ENCODE measurements at regions not wholly inside any gene's neighbourhood (a gene's known extent, or its start where the extent isn't known, plus 50 kb on each side); places are given as distances from the start of the nearest gene placed in this dataset.

DNA sequence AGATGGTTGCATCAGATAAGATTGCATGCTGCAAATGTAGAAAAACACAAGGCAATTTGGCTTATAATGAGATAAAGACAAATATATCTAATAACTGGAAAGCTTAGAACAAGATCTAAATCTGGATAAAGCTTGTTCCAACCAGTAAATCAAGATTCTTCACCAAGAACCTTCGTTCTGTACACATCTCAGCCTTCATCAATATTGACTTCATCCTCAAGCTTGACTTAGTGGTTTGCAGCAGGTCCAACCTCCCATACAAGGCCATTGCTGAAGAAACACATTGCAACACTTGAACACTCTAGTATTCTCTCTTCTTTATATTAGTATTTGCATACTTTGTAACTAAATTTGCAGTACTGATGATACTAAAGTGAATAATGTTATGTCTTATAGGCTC, 407.6 kb downstream of the TLL1 start:
- Mint-ChIP-seq H3K27ac (ENCODE audit: unreplicated experiment) (no peak overlapping the region), H3K4me3 (ENCODE audit: unreplicated experiment) (no peak overlapping the region), H3K36me3 (ENCODE audit: low read depth, unreplicated experiment) (no peaks in the 10 kb centered on the region), H3K4me1 (ENCODE audit: low read depth, unreplicated experiment) (peaks cover 19% of the 10 kb centered on the region), H3K9me3 (ENCODE audit: unreplicated experiment) (no peaks in the 10 kb centered on the region), H3K27me3 (ENCODE audit: low read depth, unreplicated experiment) (no peaks in the 10 kb centered on the region)
- no peaks in the 10 kb centered on the region for H3K9me3 ChIP-seq (ENCODE audit: insufficient read depth, low read depth, low read length)
- TF ChIP-seq, protein P1, sequence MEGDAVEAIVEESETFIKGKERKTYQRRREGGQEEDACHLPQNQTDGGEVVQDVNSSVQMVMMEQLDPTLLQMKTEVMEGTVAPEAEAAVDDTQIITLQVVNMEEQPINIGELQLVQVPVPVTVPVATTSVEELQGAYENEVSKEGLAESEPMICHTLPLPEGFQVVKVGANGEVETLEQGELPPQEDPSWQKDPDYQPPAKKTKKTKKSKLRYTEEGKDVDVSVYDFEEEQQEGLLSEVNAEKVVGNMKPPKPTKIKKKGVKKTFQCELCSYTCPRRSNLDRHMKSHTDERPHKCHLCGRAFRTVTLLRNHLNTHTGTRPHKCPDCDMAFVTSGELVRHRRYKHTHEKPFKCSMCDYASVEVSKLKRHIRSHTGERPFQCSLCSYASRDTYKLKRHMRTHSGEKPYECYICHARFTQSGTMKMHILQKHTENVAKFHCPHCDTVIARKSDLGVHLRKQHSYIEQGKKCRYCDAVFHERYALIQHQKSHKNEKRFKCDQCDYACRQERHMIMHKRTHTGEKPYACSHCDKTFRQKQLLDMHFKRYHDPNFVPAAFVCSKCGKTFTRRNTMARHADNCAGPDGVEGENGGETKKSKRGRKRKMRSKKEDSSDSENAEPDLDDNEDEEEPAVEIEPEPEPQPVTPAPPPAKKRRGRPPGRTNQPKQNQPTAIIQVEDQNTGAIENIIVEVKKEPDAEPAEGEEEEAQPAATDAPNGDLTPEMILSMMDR (IDR thresholded peaks at IDR 0.05; ENCODE audit: insufficient read depth, low read depth, low read length), result no peak
- TF ChIP-seq EZH2 (IDR thresholded peaks at IDR 0.05; ENCODE audit: insufficient read depth, low read length), result no peak
- no peak overlapping the region for H2AFZ ChIP-seq (ENCODE audit: low read depth, low read length)
- no peaks in the 10 kb centered on the region for H3K36me3 ChIP-seq (ENCODE audit: insufficient read depth, low read length)
- H3K4me1 ChIP-seq (ENCODE audit: insufficient read depth, low read length), result peaks cover 4% of the 10 kb centered on the region
- FAIRE-seq (no peak), DNase-seq (ENCODE audit: low read depth) (no peak)
- no peak overlapping the region for H3K9ac ChIP-seq (ENCODE audit: low read length)
- H3K4me3 ChIP-seq (ENCODE audit: insufficient read depth, low read depth, low read length), result no peak overlapping the region
- H3K4me2 ChIP-seq (ENCODE audit: low read length), result no peak overlapping the region
- no peaks in the 10 kb centered on the region for H3K79me2 ChIP-seq (ENCODE audit: insufficient read depth, low read length)
- no peaks in the 10 kb centered on the region for H4K20me1 ChIP-seq (ENCODE audit: insufficient read depth, low read length)
- H3K27ac ChIP-seq (ENCODE audit: low read depth, low read length), result no peak overlapping the region
- no peaks in the 10 kb centered on the region for H3K27me3 ChIP-seq (ENCODE audit: insufficient read depth, low read length)

DNA sequence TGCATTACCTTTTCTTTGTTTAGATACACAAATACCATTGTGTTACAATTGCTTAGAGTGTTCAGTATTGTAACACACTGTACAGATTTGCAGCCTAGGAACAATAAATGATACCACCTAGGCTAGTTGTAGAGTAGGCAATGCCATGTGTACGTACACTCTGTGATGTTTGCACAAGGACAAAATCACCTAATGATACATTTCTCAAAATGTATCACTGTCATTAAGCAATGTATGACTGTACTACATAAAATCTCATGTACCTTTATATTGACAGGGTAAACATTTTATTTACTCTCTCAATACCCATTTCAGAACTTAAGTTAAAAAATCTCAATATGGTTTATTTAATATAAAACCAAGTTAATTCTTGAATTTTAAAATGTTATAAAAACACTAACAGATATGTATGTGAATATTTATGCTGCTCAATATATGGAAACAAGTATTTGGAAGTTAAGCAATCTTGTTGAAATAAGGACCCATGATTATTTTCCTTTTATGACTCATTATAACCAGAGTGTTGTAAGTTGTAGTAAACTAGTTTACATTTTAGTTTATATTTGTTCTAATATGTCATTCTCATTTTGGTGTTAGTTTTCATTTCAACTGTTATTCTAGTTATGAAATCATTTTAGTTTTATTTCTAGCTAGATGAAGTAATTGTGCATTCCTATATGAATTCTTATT, 409.2 kb downstream of the TLL1 start:
- no peak for TF ChIP-seq EZH2 (IDR thresholded peaks at IDR 0.05; ENCODE audit: insufficient read depth, low read length)
- TF ChIP-seq, protein P1 (IDR thresholded peaks at IDR 0.05; ENCODE audit: insufficient read depth, low read depth, low read length), result no peak
- H3K9me3 Mint-ChIP-seq (ENCODE audit: unreplicated experiment), result no peaks in the 10 kb centered on the region
- no peaks in the 10 kb centered on the region for H4K20me1 ChIP-seq (ENCODE audit: insufficient read depth, low read length)
- no peak overlapping the region for H3K4me3 ChIP-seq (ENCODE audit: insufficient read depth, low read depth, low read length)
- H3K36me3 ChIP-seq (ENCODE audit: insufficient read depth, low read length), result no peaks in the 10 kb centered on the region
- peaks cover 1% of the 10 kb centered on the region for H3K4me1 ChIP-seq (ENCODE audit: insufficient read depth, low read length)
- no peaks in the 10 kb centered on the region for H3K79me2 ChIP-seq (ENCODE audit: insufficient read depth, low read length)
- H3K27ac ChIP-seq (ENCODE audit: low read depth, low read length), result no peak overlapping the region
- no peak for DNase-seq (ENCODE audit: low read depth)
- H3K27ac Mint-ChIP-seq (ENCODE audit: unreplicated experiment), result no peak overlapping the region
- H3K27me3 ChIP-seq (ENCODE audit: insufficient read depth, low read length), result no peaks in the 10 kb centered on the region
- H2AFZ ChIP-seq (ENCODE audit: low read depth, low read length), result no peak overlapping the region
- peaks cover 16% of the 10 kb centered on the region for H3K4me1 Mint-ChIP-seq (ENCODE audit: low read depth, unreplicated experiment)
- H3K4me2 ChIP-seq (ENCODE audit: low read length), result no peak overlapping the region
- H3K27me3 Mint-ChIP-seq (ENCODE audit: low read depth, unreplicated experiment), result no peaks in the 10 kb centered on the region
- H3K4me3 Mint-ChIP-seq (ENCODE audit: unreplicated experiment), result no peak overlapping the region
- no peak for FAIRE-seq
- no peaks in the 10 kb centered on the region for H3K36me3 Mint-ChIP-seq (ENCODE audit: low read depth, unreplicated experiment)
- no peaks in the 10 kb centered on the region for H3K9me3 ChIP-seq (ENCODE audit: insufficient read depth, low read depth, low read length)
- no peak overlapping the region for H3K9ac ChIP-seq (ENCODE audit: low read length)

DNA sequence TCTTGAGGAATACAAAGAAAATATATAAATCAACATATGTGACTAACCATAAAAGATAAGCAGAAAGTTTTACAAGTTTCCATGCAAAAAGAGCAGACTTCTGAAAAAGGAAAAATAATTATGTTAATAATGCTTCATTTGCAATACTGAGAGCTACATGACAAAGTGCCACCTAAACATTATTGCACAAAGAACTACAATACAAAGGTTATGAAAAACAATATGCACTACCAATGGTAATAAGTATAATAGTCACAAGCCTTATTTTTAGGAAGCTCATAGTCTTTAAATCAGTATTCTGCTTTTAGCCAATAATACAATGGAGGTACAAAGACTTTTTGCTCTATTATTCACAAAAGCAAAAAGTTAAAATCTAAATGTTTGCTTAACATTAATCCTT, 411.2 kb downstream of the TLL1 start:
- Histone ChIP-seq H2AFZ (ENCODE audit: low read depth, low read length) (no peak overlapping the region), H3K9me3 (ENCODE audit: insufficient read depth, low read depth, low read length) (no peaks in the 10 kb centered on the region), H3K27ac (ENCODE audit: low read depth, low read length) (no peak overlapping the region), H3K9ac (ENCODE audit: low read length) (no peak overlapping the region), H3K36me3 (ENCODE audit: insufficient read depth, low read length) (no peaks in the 10 kb centered on the region), H3K4me3 (ENCODE audit: insufficient read depth, low read depth, low read length) (no peak overlapping the region), H3K4me1 (ENCODE audit: insufficient read depth, low read length) (no peaks in the 10 kb centered on the region), H3K4me2 (ENCODE audit: low read length) (no peak overlapping the region), H3K79me2 (ENCODE audit: insufficient read depth, low read length) (no peaks in the 10 kb centered on the region), H4K20me1 (ENCODE audit: insufficient read depth, low read length) (no peaks in the 10 kb centered on the region), H3K27me3 (ENCODE audit: insufficient read depth, low read length) (no peaks in the 10 kb centered on the region)
- Mint-ChIP-seq H3K4me1 (ENCODE audit: low read depth, unreplicated experiment) (peaks cover 3% of the 10 kb centered on the region), H3K36me3 (ENCODE audit: low read depth, unreplicated experiment) (no peaks in the 10 kb centered on the region), H3K4me3 (ENCODE audit: unreplicated experiment) (no peak overlapping the region), H3K27me3 (ENCODE audit: low read depth, unreplicated experiment) (no peaks in the 10 kb centered on the region), H3K27ac (ENCODE audit: unreplicated experiment) (no peak overlapping the region), H3K9me3 (ENCODE audit: unreplicated experiment) (no peaks in the 10 kb centered on the region)
- DNase-seq (ENCODE audit: low read depth) (no peak), FAIRE-seq (no peak)
- no peak for TF ChIP-seq EZH2 (IDR thresholded peaks at IDR 0.05; ENCODE audit: insufficient read depth, low read length)
- TF ChIP-seq, protein P1 (IDR thresholded peaks at IDR 0.05; ENCODE audit: insufficient read depth, low read depth, low read length), result no peak

Data from astrocyte (in vitro differentiated cells and primary cell).